GM18867 (cell line): ENCODE measurements at regions not wholly inside any gene's neighbourhood (a gene's known extent, or its start where the extent isn't known, plus 50 kb on each side); places are given as distances from the start of the nearest gene placed in this dataset.
"Not testable (repeated sequence)": the region's sequence is repeated elsewhere in the genome, so short reads cannot be mapped to it uniquely, and the experiment has no call there.

ENCODE experiments used
- ATAC-seq: cut with Tn5 transposase; IDR thresholded peaks from one replicate; pipeline ENCODE4 v1.9.1; 2021; ENCODE audit warnings: mild to moderate bottlenecking, moderate library complexity; ENCODE audit not compliant: unreplicated experiment

- ATAC-seq, result not testable (repeated sequence)
Observed at GRCh38 chr11:96588793-96589192, 199.0 kb downstream of the JRKL start.

GRCh38 chr11:96595011-96595410, 205.2 kb downstream of the JRKL start:
- no peak for ATAC-seq

- no peak for ATAC-seq
Observed at GRCh38 chr11:96607864-96608558, 218.2 kb downstream of the JRKL start.

GRCh38 chr11:96614101-96614500, 224.3 kb downstream of the JRKL start:
- ATAC-seq, result no peak

GRCh38 chr11:96614846-96615245, 225.0 kb downstream of the JRKL start:
- no peak for ATAC-seq

- ATAC-seq, result no peak
Observed at GRCh38 chr11:96620464-96621044, 230.7 kb downstream of the JRKL start.

- ATAC-seq, result no peak
Observed at GRCh38 chr11:96621161-96621560, 231.3 kb downstream of the JRKL start.

GRCh38 chr11:96622026-96622634, 232.3 kb downstream of the JRKL start:
- no peak for ATAC-seq

- no peak for ATAC-seq
Observed at GRCh38 chr11:96624126-96624525, 234.3 kb downstream of the JRKL start.

GRCh38 chr11:96627376-96627775, 237.6 kb downstream of the JRKL start:
- ATAC-seq, result no peak

- no peak for ATAC-seq
Observed at GRCh38 chr11:96635655-96636054, 245.8 kb downstream of the JRKL start.

GRCh38 chr11:96641261-96641660, 251.4 kb downstream of the JRKL start:
- ATAC-seq, result no peak

GRCh38 chr11:96642583-96642982, 252.8 kb downstream of the JRKL start:
- no peak for ATAC-seq

GRCh38 chr11:96643173-96643572, 253.4 kb downstream of the JRKL start:
- no peak for ATAC-seq

GRCh38 chr11:96647621-96648020, 257.8 kb downstream of the JRKL start:
- no peak for ATAC-seq

GRCh38 chr11:96648991-96649390, 259.2 kb downstream of the JRKL start:
- ATAC-seq, result no peak

GRCh38 chr11:96652516-96652915, 262.7 kb downstream of the JRKL start:
- no peak for ATAC-seq

GRCh38 chr11:96655474-96655873, 265.7 kb downstream of the JRKL start:
- peak; percentile 72 for ATAC-seq

GRCh38 chr11:96658436-96658835, 268.6 kb downstream of the JRKL start:
- no peak for ATAC-seq

GRCh38 chr11:96664110-96664509, 274.3 kb downstream of the JRKL start:
- no peak for ATAC-seq

- no peak for ATAC-seq
Observed at GRCh38 chr11:96680211-96681018, 290.6 kb downstream of the JRKL start.
